H1 (cell line): ENCODE measurements at regions not wholly inside any gene's neighbourhood (a gene's known extent, or its start where the extent isn't known, plus 50 kb on each side); places are given as distances from the start of the nearest gene placed in this dataset.

ENCODE experiments used
- GTF2F1 ChIP-seq: IDR thresholded peaks from 2 replicates; pipeline ENCODE4 v1.6.1; 2012; ENCODE audit warnings: low read depth, low read length, improper control_type of control experiment, borderline replicate concordance
- SIX5 ChIP-seq: IDR thresholded peaks from 2 replicates; pipeline ENCODE4 v1.6.1; 2011; ENCODE audit warnings: mild to moderate bottlenecking, low read depth, low read length
- SP2 ChIP-seq: IDR thresholded peaks from 2 replicates; pipeline ENCODE4 v1.6.1; 2012; ENCODE audit warnings: mild to moderate bottlenecking, low read length, inconsistent platforms
- USF2 ChIP-seq: IDR thresholded peaks from 2 replicates; pipeline ENCODE4 v1.6.1; 2011; ENCODE audit warnings: low read length, improper control_type of control experiment
- TF ChIP-seq, protein P1 (sequence below): IDR thresholded peaks from 2 replicates; pipeline ENCODE4 v1.6.1; 2011; ENCODE audit warnings: low read depth, mild to moderate bottlenecking, low read length; ENCODE audit not compliant: insufficient read depth

DNA sequence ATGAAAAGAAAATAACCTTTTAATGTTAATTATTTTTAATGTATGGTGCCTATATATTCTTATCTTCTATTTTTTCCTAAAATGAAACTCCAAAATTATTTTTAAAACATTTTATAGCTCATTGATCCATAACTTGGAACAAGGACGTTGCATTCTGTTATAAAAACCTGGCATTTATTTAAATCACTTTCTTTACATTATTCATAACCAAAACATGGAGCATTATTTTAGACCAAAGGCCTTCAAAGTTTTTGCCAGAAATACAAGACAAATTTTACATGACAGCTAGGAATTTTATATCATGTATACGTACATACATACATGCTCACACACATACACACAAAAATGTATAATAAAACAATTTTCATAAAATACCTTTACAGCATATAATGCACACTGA lies 259.8 kb downstream of the QDPR start (continued):
- TF ChIP-seq, protein P1, sequence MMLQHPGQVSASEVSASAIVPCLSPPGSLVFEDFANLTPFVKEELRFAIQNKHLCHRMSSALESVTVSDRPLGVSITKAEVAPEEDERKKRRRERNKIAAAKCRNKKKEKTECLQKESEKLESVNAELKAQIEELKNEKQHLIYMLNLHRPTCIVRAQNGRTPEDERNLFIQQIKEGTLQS, result no peak
- TF ChIP-seq USF2, result no peak
- no peak for TF ChIP-seq SIX5
- no peak for TF ChIP-seq GTF2F1
- TF ChIP-seq SP2, result no peak
- TF ChIP-seq, all 59 proteins: peak for 0
